A673 (cell line): ENCODE measurements at regions not wholly inside any gene's neighbourhood (a gene's known extent, or its start where the extent isn't known, plus 50 kb on each side); places are given as distances from the start of the nearest gene placed in this dataset.

Experiments used
- BruUV-seq: library from RNA; stranded (reverse); fragments of 400-500 nt; replicated peaks from 2 replicates; lab custom pipeline; 2021; lab: Mats Ljungman, UMichigan
- CTCF ChIA-PET: fragments of 300-600 bp; sonication (Branson Sonifier 250); formaldehyde crosslinking; loops from one replicate; lab custom pipeline; 2022; ENCODE audit warnings: antibody characterized with exemption; lab: Charles Lee
- POLR2A ChIA-PET: fragments of 300-600 bp; sonication (Branson Sonifier 250); formaldehyde crosslinking; loops from one replicate; lab custom pipeline; 2022; ENCODE audit warnings: antibody characterized with exemption; ENCODE audit not compliant: low non-redundant PET; lab: Charles Lee
- DNase-seq: peaks from one replicate; pipeline ENCODE4 v3.0.0-alpha.2; 2015; ENCODE audit warnings: low spot score
- H3K27ac ChIP-seq: fragments of 200-600 bp; sonication (generic); 2 replicates; pipeline ENCODE4 v1.5.1; 2016; ENCODE audit warnings: mixed run types, low read depth, mild to moderate bottlenecking, mixed read lengths, antibody characterized with exemption, low read length; ENCODE audit not compliant: poor library complexity, severe bottlenecking
- H3K27me3 ChIP-seq: fragments of 200-600 bp; sonication (generic); replicated peaks from 2 replicates; pipeline ENCODE4 v1.6.1; 2017; ENCODE audit warnings: mixed run types, low read depth, mild to moderate bottlenecking, mixed read lengths, antibody characterized with exemption, low read length; ENCODE audit not compliant: insufficient read depth, poor library complexity
- H3K36me3 ChIP-seq: fragments of 200-600 bp; sonication (generic); 2 replicates; pipeline ENCODE4 v1.6.1; 2016; ENCODE audit warnings: mixed run types, mild to moderate bottlenecking, mixed read lengths, antibody characterized with exemption, low read length; ENCODE audit not compliant: insufficient read depth, poor library complexity, severe bottlenecking
- H3K4me1 ChIP-seq: fragments of 200-600 bp; sonication (generic); 2 replicates; pipeline ENCODE4 v1.6.1; 2017; ENCODE audit warnings: mixed run types, mild to moderate bottlenecking, mixed read lengths, antibody characterized with exemption, low read length; ENCODE audit not compliant: insufficient read depth, poor library complexity, severe bottlenecking
- H3K4me3 ChIP-seq: fragments of 200-600 bp; sonication (generic); 2 replicates; pipeline ENCODE4 v1.5.1; 2016; ENCODE audit warnings: low read depth, mixed run types, mild to moderate bottlenecking, mixed read lengths, low read length; ENCODE audit not compliant: poor library complexity, severe bottlenecking
- H3K9me3 ChIP-seq: fragments of 200-600 bp; sonication (generic); 2 replicates; pipeline ENCODE4 v1.6.1; 2016; ENCODE audit warnings: mixed run types, low read depth, mild to moderate bottlenecking, mixed read lengths, antibody characterized with exemption, low read length; ENCODE audit not compliant: poor library complexity, severe bottlenecking
- CTCF ChIP-seq: fragments of 300-800, 200-600 bp; sonication (generic); conservative IDR thresholded peaks from 2 replicates; pipeline ENCODE4 v1.5.1; 2017; ENCODE audit warnings: low read depth, mild to moderate bottlenecking, antibody characterized with exemption, low read length, moderate library complexity, mixed read lengths
- EZH2 ChIP-seq: fragments of 200-600 bp; sonication (generic); IDR thresholded peaks from 2 replicates; pipeline ENCODE4 v1.6.1; 2017; ENCODE audit warnings: borderline replicate concordance, low read depth, mild to moderate bottlenecking, mixed read lengths, antibody characterized with exemption, low read length; ENCODE audit not compliant: poor library complexity, severe bottlenecking
- intact Hi-C: fragments of 100-400 bp; cut with micrococcal nuclease; formaldehyde crosslinking; loops from one replicate; pipeline ENCODE4 v1.10.0; 2022; ENCODE audit not compliant: unreplicated experiment

GRCh38 chr13:103908274-103908673, 842.1 kb upstream of the SLC10A2 start:
- intact Hi-C loops: no loop called here

DNA sequence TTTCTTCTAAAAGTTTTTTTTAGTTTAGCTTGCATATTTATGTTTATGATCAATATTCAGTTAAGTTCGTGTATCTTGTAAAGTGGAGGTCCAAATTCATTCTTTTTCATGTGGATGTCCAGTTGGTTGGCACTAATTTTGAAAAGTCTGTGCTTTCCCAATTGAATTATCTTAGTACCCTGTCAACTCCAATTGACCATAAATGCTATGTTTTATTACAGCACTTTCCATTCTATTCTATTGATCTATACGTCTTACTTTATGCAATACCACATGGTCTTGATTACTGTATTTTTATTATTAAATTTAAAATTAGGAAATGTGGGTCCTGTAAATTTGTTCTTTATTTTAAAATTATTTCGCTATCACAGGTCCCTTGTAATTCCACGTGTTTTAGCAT, 837.6 kb upstream of the SLC10A2 start:
- intact Hi-C loops: no loop called here
- H3K36me3 ChIP-seq: no peaks in the 10 kb centered on the region
- no peaks in the 10 kb centered on the region for H3K4me1 ChIP-seq
- no TSS peak for BruUV-seq
- H3K27me3 ChIP-seq: peaks cover 8% of the 10 kb centered on the region
- TF ChIP-seq EZH2 (no peak), CTCF (no peak)
- ChIA-PET CTCF (no interaction called here), POLR2A (no interaction called here)
- H3K9me3 ChIP-seq: no peaks in the 10 kb centered on the region
- H3K4me3 ChIP-seq: no peak overlapping the region
- no peak overlapping the region for H3K27ac ChIP-seq
- DNase-seq: no peak

More at GRCh38 chr13:103908274-103908673, 842.1 kb upstream of the SLC10A2 start:
- no peaks in the 10 kb centered on the region for H3K4me1 ChIP-seq
- H3K27ac ChIP-seq: no peak overlapping the region
- DNase-seq: no peak
- H3K4me3 ChIP-seq: no peak overlapping the region
- H3K27me3 ChIP-seq: no peaks in the 10 kb centered on the region
- H3K36me3 ChIP-seq: no peaks in the 10 kb centered on the region
- TF ChIP-seq CTCF (no peak), EZH2 (no peak)
- CTCF ChIA-PET: no interaction called here
- no peaks in the 10 kb centered on the region for H3K9me3 ChIP-seq
- POLR2A ChIA-PET: no interaction called here
- no TSS peak for BruUV-seq

- no peaks in the 10 kb centered on the region for H3K4me1 ChIP-seq
- DNase-seq: no peak
- peaks cover 34% of the 10 kb centered on the region for H3K27me3 ChIP-seq
- H3K9me3 ChIP-seq: no peaks in the 10 kb centered on the region
- H3K36me3 ChIP-seq: no peaks in the 10 kb centered on the region
- intact Hi-C loops: no loop called here
- CTCF ChIA-PET: no interaction called here
- BruUV-seq: no TSS peak
- TF ChIP-seq CTCF (no peak), EZH2 (no peak)
- POLR2A ChIA-PET: no interaction called here
- no peak overlapping the region for H3K27ac ChIP-seq
- no peak overlapping the region for H3K4me3 ChIP-seq
These were observed 832.3 kb upstream of the SLC10A2 start for GRCh38 chr13:103898481-103898880.
